GM12878 (cell line): ENCODE measurements at regions not wholly inside any gene's neighbourhood (a gene's known extent, or its start where the extent isn't known, plus 50 kb on each side); places are given as distances from the start of the nearest gene placed in this dataset.

Experiments
- ATAC-seq: fragments of 200-7000 bp; cut with Tn5 transposase; 3 replicates; pipeline ENCODE4 v1.9.1; 2020; ENCODE audit warnings: mild to moderate bottlenecking, moderate library complexity
- BruUV-seq: library from RNA; stranded (reverse); fragments of 400-500 nt; replicated peaks from 2 replicates; lab custom pipeline; 2021; lab: Mats Ljungman, UMichigan
- CTCF ChIA-PET: fragments of 300-600 bp; sonication (Branson Sonifier 250); formaldehyde crosslinking; extraction: SDS; loops from one replicate; lab custom pipeline; 2021; ENCODE audit warnings: inconsistent platforms; lab: Yijun Ruan, JAX
- POLR2A ChIA-PET: fragments of 350-600 bp; formaldehyde crosslinking; extraction: SDS; loops from one replicate; lab custom pipeline; 2021; ENCODE audit warnings: inconsistent platforms; lab: Charles Lee
- RAD21 ChIA-PET: fragments of 300-600 bp; sonication (Branson Sonifier 250); formaldehyde crosslinking; loops from one replicate; lab custom pipeline; 2023; ENCODE audit warnings: antibody characterized with exemption; ENCODE audit not compliant: unreplicated experiment; lab: Charles Lee
- SMC1A ChIA-PET: fragments of 300-600 bp; sonication (Branson Sonifier 250); formaldehyde crosslinking; loops from one replicate; lab custom pipeline; 2023; ENCODE audit not compliant: unreplicated experiment, uncharacterized antibody; lab: Charles Lee
- DNase-seq: peaks from one replicate; pipeline ENCODE4 v3.0.0-alpha.2; 2011; ENCODE audit warnings: low read depth, low spot score
- FAIRE-seq: peaks from 3 replicates; lab custom pipeline; 2011; peaks lifted over from hg19 to GRCh38; lab: Jason Lieb, UNC
- H2AFZ ChIP-seq: 2 replicates; pipeline ENCODE4 v1.6.0; 2011; ENCODE audit warnings: low read depth, low read length, control low read depth; ENCODE audit not compliant: control insufficient read depth
- H3K27ac ChIP-seq: 2 replicates; pipeline ENCODE4 v1.5.1; 2011; ENCODE audit warnings: control low read depth; ENCODE audit not compliant: control insufficient read depth, insufficient read depth
- H3K27me3 ChIP-seq, 2 experiments: replicated peaks in 1 of 2; 2 replicates each; pipeline versions ENCODE4 v1.6.0 to v1.6.1; 2011; ENCODE audit warnings: low read length in 1 of 2; ENCODE audit not compliant: control insufficient read depth in 2 of 2, insufficient read depth in 2 of 2
- H3K36me3 ChIP-seq, 2 experiments: 2 replicates each; pipeline ENCODE4 v1.5.1; 2011; ENCODE audit warnings: low read length in 1 of 2; ENCODE audit not compliant: control insufficient read depth in 2 of 2, insufficient read depth in 2 of 2
- H3K4me1 ChIP-seq: 2 replicates; pipeline ENCODE4 v1.6.1; 2011; ENCODE audit warnings: mild to moderate bottlenecking, low read length, moderate library complexity, mixed read lengths; ENCODE audit not compliant: control insufficient read depth, insufficient read depth
- H3K4me2 ChIP-seq: 2 replicates; pipeline ENCODE4 v1.6.0; 2011; ENCODE audit warnings: control low read depth; ENCODE audit not compliant: control insufficient read depth, insufficient read depth
- H3K4me3 ChIP-seq: fragments of 200-600 bp; sonication (generic); 2 replicates; pipeline ENCODE4 v1.5.1; 2016
- H3K79me2 ChIP-seq: 2 replicates; pipeline ENCODE4 v1.6.0; 2011; ENCODE audit warnings: low read length; ENCODE audit not compliant: control insufficient read depth, insufficient read depth
- H3K9ac ChIP-seq: 2 replicates; pipeline ENCODE4 v1.8.0; 2011; ENCODE audit warnings: low read length, control low read depth, mixed read lengths; ENCODE audit not compliant: control insufficient read depth, insufficient read depth
- H3K9me3 ChIP-seq: replicated peaks from 3 replicates; pipeline ENCODE4 v1.5.1; 2011; ENCODE audit warnings: mild to moderate bottlenecking, low read length; ENCODE audit not compliant: control insufficient read depth, insufficient read depth
- H4K20me1 ChIP-seq: 2 replicates; pipeline ENCODE4 v1.6.0; 2011; ENCODE audit not compliant: control insufficient read depth, insufficient read depth
- CHD4 ChIP-seq: fragments of 200-600 bp; sonication (generic); IDR thresholded peaks from 2 replicates; pipeline ENCODE4 v1.6.1; 2016; ENCODE audit warnings: mild to moderate bottlenecking
- CREM ChIP-seq: IDR thresholded peaks from 2 replicates; pipeline ENCODE4 v1.6.1; 2014; ENCODE audit warnings: antibody characterized with exemption, low read depth
- GABPA ChIP-seq: IDR thresholded peaks from 2 replicates; pipeline ENCODE4 v1.6.1; 2014; ENCODE audit warnings: antibody characterized with exemption, low read depth, mild to moderate bottlenecking, inconsistent platforms
- HDGF ChIP-seq: fragments of 450-650 bp; IDR thresholded peaks from 2 replicates; pipeline ENCODE4 v1.6.1; 2016; ENCODE audit warnings: antibody characterized with exemption
- LARP7 ChIP-seq: fragments of 450-650 bp; IDR thresholded peaks from 2 replicates; pipeline ENCODE4 v1.6.1; 2017; ENCODE audit warnings: mild to moderate bottlenecking
- MYC ChIP-seq: IDR thresholded peaks from 2 replicates; pipeline ENCODE4 v1.6.1; 2011; ENCODE audit warnings: mild to moderate bottlenecking, low read length, moderate library complexity, inconsistent platforms; ENCODE audit not compliant: insufficient read depth, insufficient replicate concordance, insufficient read length, severe bottlenecking
- NR2C2 ChIP-seq: IDR thresholded peaks from 2 replicates; pipeline ENCODE4 v1.6.1; 2011; ENCODE audit warnings: borderline replicate concordance, low read depth; ENCODE audit not compliant: control insufficient read depth, insufficient read length
- POLR2A ChIP-seq: IDR thresholded peaks from 2 replicates; pipeline ENCODE4 v1.6.1; 2011; ENCODE audit warnings: low read depth, mild to moderate bottlenecking, low read length
- STAT1 ChIP-seq: fragments of 450-650 bp; conservative IDR thresholded peaks from 2 replicates; pipeline ENCODE4 v1.6.1; 2014; ENCODE audit warnings: antibody characterized with exemption, mild to moderate bottlenecking
- WRNIP1 ChIP-seq: IDR thresholded peaks from 2 replicates; pipeline ENCODE4 v1.6.1; 2011; ENCODE audit warnings: low read depth, low read length, improper control_type of control experiment, borderline replicate concordance
- ZNF384 ChIP-seq: IDR thresholded peaks from 2 replicates; pipeline ENCODE4 v1.6.1; 2012; ENCODE audit warnings: low read depth, mild to moderate bottlenecking, low read length, improper control_type of control experiment, borderline replicate concordance
- ZNF622 ChIP-seq: fragments of 450-650 bp; IDR thresholded peaks from 2 replicates; pipeline ENCODE4 v1.6.1; 2017; ENCODE audit warnings: mild to moderate bottlenecking, inconsistent platforms
- WGBS: methylation state at CpG from one replicate; pipeline ENCODE4 v1.1.6; 2016; ENCODE audit warnings: low lambda C conversion rate; ENCODE audit not compliant: insufficient replicate concordance, insufficient coverage; ENCODE audit errors: missing lambda C conversion rate; 5-methylcytosine and 5-hydroxymethylcytosine counted together
- in situ Hi-C: fragments of 300-500 bp; cut with MboI; formaldehyde crosslinking; loops from 9 replicates; pipeline ENCODE4 v1.14.3; 2018; ENCODE audit warnings: mixed read lengths
- intact Hi-C: fragments of 100-400 bp; cut with micrococcal nuclease; formaldehyde crosslinking; loops from one replicate; pipeline ENCODE4 v1.14.2; 2022; ENCODE audit not compliant: unreplicated experiment
- TF ChIP-seq, protein P1 (sequence below), 3 experiments: IDR thresholded peaks in 2 of 3; conservative IDR thresholded peaks in 1 of 3; 2 replicates each; pipeline ENCODE4 v1.5.1; 2011; ENCODE audit warnings: low read depth in 3 of 3, low read length in 3 of 3, mild to moderate bottlenecking in 3 of 3, control low read depth in 2 of 3, moderate library complexity in 2 of 3, inconsistent platforms in 1 of 3, mixed read lengths in 1 of 3; ENCODE audit not compliant: control insufficient read depth in 2 of 3, insufficient read depth in 1 of 3; ENCODE audit errors: extremely low read depth in 1 of 3
- TF ChIP-seq, protein P2 (sequence below): fragments of 450-650 bp; formaldehyde crosslinking; IDR thresholded peaks from 2 replicates; pipeline ENCODE4 v1.5.0; 2022; ENCODE audit warnings: mild to moderate bottlenecking, missing genetic modification characterization
- TF ChIP-seq, protein P3 (sequence below): IDR thresholded peaks from 2 replicates; pipeline ENCODE4 v1.6.1; 2012; ENCODE audit warnings: low read length, inconsistent platforms
- TF ChIP-seq, protein P4 (sequence below): IDR thresholded peaks from 2 replicates; pipeline ENCODE4 v1.6.1; 2011; ENCODE audit warnings: borderline replicate concordance, low read depth, mild to moderate bottlenecking, moderate library complexity, low read length; ENCODE audit not compliant: insufficient read depth, poor library complexity, severe bottlenecking

DNA sequence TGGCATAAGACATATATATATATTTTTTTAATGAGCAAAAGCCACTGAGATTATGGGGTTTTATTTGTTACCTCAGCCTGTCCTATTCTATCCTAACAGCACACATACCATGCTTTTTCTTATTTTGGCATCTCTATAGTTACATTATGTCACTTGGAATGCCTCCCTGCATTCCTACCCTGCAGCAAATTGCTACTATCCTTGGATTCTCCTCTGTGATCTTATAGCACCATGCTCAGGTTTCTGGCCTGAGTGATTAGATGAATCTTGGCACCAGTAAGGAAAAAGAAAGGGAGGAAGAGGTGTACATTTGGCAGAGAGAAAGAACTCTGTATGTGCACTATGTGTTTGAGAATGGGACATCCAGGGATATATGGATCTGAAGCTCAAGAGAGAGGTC lies 86.3 kb upstream of the PELI1 start (continued):
- TF ChIP-seq GABPA (no peak), MYC (no peak), CREM (no peak), POLR2A (no peak), LARP7 (no peak), WRNIP1 (no peak)
- TF ChIP-seq, all 136 proteins: peak for 0

DNA sequence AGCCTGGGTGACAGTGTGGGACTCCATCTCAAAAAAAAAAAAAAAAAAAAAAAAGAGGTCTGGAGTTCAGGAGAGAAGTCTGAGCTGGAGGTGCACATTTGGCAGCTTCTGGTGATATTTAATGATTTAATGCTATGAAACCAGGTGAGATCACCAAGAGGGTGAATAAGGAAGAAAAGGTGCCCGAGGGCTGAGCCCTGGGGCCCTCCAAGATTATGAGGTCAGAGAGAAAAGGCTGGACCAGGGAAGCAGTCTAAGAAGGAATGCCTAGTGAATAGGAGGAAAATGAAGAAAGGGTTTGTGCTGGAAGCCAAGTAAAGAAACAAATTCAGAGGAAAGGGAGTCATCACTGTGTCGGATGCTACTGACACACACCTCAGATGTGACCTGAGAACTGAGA lies 88.0 kb upstream of the PELI1 start:
- Histone ChIP-seq H3K27me3 (no peaks in the 10 kb centered on the region), H3K79me2 (no peaks in the 10 kb centered on the region), H3K36me3 (peaks cover 0 to 3% of the 10 kb centered on the region in 2 experiments; a peak in 1 of 4 replicates), H3K9me3 (no peaks in the 10 kb centered on the region), H3K4me1 (peaks cover 3% of the 10 kb centered on the region; the same call in 1 of the 2 replicates), H3K9ac (no peak overlapping the region), H3K4me2 (no peak overlapping the region), H3K27ac (no peak overlapping the region), H3K4me3 (no peak overlapping the region), H4K20me1 (no peaks in the 10 kb centered on the region), H2AFZ (no peak overlapping the region)
- FAIRE-seq: no peak
- WGBS: 76% methylated on average over 2 of the region's 2 CpGs
- ChIA-PET RAD21 (no interaction called here), CTCF (interaction anchor here (0.9 to 1.1 kb wide), 2 partner anchors 10 to 15 kb away, joined by 3 to 4 read pairs; no protein-coding TSS in a partner anchor), SMC1A (interaction anchor here (1.5 to 11.9 kb wide), 3 partner anchors 10 to 86 kb away, joined by 3 to 149 read pairs (median 6); no protein-coding TSS in a partner anchor), POLR2A (interaction anchor here (0.6 to 1.2 kb wide), 3 partner anchors 15 to 87 kb away, joined by 3 to 11 read pairs (median 8); no protein-coding TSS in a partner anchor)
- DNase-seq: no peak
- BruUV-seq: no TSS peak
- intact Hi-C loops (no loop called here), in situ Hi-C loops (no loop called here)
- ATAC-seq: no peak
- TF ChIP-seq ZNF622 (no peak), HDGF (no peak), STAT1 (no peak), CHD4 (no peak), NR2C2 (no peak), ZNF384 (no peak)
- TF ChIP-seq, protein P1, sequence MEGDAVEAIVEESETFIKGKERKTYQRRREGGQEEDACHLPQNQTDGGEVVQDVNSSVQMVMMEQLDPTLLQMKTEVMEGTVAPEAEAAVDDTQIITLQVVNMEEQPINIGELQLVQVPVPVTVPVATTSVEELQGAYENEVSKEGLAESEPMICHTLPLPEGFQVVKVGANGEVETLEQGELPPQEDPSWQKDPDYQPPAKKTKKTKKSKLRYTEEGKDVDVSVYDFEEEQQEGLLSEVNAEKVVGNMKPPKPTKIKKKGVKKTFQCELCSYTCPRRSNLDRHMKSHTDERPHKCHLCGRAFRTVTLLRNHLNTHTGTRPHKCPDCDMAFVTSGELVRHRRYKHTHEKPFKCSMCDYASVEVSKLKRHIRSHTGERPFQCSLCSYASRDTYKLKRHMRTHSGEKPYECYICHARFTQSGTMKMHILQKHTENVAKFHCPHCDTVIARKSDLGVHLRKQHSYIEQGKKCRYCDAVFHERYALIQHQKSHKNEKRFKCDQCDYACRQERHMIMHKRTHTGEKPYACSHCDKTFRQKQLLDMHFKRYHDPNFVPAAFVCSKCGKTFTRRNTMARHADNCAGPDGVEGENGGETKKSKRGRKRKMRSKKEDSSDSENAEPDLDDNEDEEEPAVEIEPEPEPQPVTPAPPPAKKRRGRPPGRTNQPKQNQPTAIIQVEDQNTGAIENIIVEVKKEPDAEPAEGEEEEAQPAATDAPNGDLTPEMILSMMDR (IDR thresholded peaks at IDR 0.05 in 2 of 3, conservative IDR thresholded peaks at IDR 0.05 in 1 of 3; ENCODE audit: control insufficient read depth in 2 of 3, extremely low read depth in 1 of 3, insufficient read depth in 1 of 3, low read depth in 3 of 3, low read length in 3 of 3): no peak
- TF ChIP-seq, protein P2, sequence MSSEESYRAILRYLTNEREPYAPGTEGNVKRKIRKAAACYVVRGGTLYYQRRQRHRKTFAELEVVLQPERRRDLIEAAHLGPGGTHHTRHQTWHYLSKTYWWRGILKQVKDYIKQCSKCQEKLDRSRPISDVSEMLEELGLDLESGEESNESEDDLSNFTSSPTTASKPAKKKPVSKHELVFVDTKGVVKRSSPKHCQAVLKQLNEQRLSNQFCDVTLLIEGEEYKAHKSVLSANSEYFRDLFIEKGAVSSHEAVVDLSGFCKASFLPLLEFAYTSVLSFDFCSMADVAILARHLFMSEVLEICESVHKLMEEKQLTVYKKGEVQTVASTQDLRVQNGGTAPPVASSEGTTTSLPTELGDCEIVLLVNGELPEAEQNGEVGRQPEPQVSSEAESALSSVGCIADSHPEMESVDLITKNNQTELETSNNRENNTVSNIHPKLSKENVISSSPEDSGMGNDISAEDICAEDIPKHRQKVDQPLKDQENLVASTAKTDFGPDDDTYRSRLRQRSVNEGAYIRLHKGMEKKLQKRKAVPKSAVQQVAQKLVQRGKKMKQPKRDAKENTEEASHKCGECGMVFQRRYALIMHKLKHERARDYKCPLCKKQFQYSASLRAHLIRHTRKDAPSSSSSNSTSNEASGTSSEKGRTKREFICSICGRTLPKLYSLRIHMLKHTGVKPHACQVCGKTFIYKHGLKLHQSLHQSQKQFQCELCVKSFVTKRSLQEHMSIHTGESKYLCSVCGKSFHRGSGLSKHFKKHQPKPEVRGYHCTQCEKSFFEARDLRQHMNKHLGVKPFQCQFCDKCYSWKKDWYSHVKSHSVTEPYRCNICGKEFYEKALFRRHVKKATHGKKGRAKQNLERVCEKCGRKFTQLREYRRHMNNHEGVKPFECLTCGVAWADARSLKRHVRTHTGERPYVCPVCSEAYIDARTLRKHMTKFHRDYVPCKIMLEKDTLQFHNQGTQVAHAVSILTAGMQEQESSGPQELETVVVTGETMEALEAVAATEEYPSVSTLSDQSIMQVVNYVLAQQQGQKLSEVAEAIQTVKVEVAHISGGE (CRISPR knock-in tag): no peak
- TF ChIP-seq, protein P3, sequence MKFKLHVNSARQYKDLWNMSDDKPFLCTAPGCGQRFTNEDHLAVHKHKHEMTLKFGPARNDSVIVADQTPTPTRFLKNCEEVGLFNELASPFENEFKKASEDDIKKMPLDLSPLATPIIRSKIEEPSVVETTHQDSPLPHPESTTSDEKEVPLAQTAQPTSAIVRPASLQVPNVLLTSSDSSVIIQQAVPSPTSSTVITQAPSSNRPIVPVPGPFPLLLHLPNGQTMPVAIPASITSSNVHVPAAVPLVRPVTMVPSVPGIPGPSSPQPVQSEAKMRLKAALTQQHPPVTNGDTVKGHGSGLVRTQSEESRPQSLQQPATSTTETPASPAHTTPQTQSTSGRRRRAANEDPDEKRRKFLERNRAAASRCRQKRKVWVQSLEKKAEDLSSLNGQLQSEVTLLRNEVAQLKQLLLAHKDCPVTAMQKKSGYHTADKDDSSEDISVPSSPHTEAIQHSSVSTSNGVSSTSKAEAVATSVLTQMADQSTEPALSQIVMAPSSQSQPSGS: no peak
- TF ChIP-seq, protein P4, sequence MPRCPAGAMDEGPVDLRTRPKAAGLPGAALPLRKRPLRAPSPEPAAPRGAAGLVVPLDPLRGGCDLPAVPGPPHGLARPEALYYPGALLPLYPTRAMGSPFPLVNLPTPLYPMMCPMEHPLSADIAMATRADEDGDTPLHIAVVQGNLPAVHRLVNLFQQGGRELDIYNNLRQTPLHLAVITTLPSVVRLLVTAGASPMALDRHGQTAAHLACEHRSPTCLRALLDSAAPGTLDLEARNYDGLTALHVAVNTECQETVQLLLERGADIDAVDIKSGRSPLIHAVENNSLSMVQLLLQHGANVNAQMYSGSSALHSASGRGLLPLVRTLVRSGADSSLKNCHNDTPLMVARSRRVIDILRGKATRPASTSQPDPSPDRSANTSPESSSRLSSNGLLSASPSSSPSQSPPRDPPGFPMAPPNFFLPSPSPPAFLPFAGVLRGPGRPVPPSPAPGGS: no peak
